ENCODE measurements at regions not wholly inside any gene's neighbourhood (a gene's known extent, or its start where the extent isn't known, plus 50 kb on each side); places are given as distances from the start of the nearest gene placed in this dataset.

GRCh38 chr13:103282571-103283450, 216.6 kb upstream of the SLC10A2 start:
- TF ChIP-seq POLR2A (IDR thresholded peaks at IDR 0.05; ENCODE audit: low read depth, low read length) (no peak), POLR2AphosphoS5 (IDR thresholded peaks at IDR 0.05; ENCODE audit: low read depth, low read length) (no peak)

Measured in GM12892 (cell line).